Peyer's patch (tissue), 4 donors: ENCODE measurements at regions not wholly inside any gene's neighbourhood (a gene's known extent, or its start where the extent isn't known, plus 50 kb on each side); places are given as distances from the start of the nearest gene placed in this dataset.

Experiments
- POLR2A ChIP-seq, 2 donors: fragments of 450-650 bp; IDR thresholded peaks; one replicate each; pipeline ENCODE4 v1.5.1; 2017; ENCODE audit warnings: antibody characterized with exemption in 2 of 2, mild to moderate bottlenecking in 2 of 2, moderate library complexity in 2 of 2
- TF ChIP-seq, protein P1 (sequence below), 6 experiments: fragments of 450-650 bp in 4 of 6; fragments of 200-600 bp in 2 of 6; sonication (generic) in 1 of 6; IDR thresholded peaks; one replicate each; pipeline ENCODE4 v1.5.1; 2017 to 2019; ENCODE audit warnings: antibody characterized with exemption in 6 of 6, mild to moderate bottlenecking in 3 of 6, moderate library complexity in 1 of 6

DNA sequence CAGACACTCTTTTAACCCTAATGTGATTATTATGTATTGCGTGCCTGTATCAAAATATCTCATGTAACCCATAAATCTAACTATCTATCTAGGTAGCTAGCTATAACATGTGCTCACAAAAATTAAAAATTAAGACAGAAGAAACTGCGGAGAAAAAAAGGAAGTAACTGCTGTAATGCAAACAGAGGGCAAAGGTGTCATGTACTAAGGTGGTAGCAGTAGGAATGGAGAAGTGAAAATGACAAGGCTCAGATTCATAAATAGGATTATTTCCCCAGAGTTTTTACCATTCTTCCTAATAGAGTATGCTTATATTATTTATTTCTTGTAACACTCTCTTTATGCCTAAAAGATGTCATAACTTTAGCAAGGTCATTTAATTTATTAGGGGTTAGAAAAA lies 1527.5 kb upstream of the C9orf72 start:
- TF ChIP-seq, protein P1, sequence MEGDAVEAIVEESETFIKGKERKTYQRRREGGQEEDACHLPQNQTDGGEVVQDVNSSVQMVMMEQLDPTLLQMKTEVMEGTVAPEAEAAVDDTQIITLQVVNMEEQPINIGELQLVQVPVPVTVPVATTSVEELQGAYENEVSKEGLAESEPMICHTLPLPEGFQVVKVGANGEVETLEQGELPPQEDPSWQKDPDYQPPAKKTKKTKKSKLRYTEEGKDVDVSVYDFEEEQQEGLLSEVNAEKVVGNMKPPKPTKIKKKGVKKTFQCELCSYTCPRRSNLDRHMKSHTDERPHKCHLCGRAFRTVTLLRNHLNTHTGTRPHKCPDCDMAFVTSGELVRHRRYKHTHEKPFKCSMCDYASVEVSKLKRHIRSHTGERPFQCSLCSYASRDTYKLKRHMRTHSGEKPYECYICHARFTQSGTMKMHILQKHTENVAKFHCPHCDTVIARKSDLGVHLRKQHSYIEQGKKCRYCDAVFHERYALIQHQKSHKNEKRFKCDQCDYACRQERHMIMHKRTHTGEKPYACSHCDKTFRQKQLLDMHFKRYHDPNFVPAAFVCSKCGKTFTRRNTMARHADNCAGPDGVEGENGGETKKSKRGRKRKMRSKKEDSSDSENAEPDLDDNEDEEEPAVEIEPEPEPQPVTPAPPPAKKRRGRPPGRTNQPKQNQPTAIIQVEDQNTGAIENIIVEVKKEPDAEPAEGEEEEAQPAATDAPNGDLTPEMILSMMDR (IDR thresholded peaks at IDR 0.05), result no peak
- no peak for TF ChIP-seq POLR2A (IDR thresholded peaks at IDR 0.05)
